Esophagus muscularis mucosa (tissue), 4 donors: ENCODE measurements at regions not wholly inside any gene's neighbourhood (a gene's known extent, or its start where the extent isn't known, plus 50 kb on each side); places are given as distances from the start of the nearest gene placed in this dataset.
A peak's percentile ranks its signal among the peaks of the same experiment; 100 is the strongest.

Experiments used
- DNase-seq: peaks from one replicate; pipeline ENCODE4 v3.0.0-alpha.2; 2017; ENCODE audit errors: extremely low spot score
- H3K27ac ChIP-seq, 4 donors: fragments of 200-600 bp; sonication (generic); replicated peaks in 1 of 4; 1 replicate in 3 of 4; 2 replicates in 1 of 4; pipeline ENCODE4 v1.5.1; 2016 to 2019; ENCODE audit warnings: mild to moderate bottlenecking in 1 of 4
- H3K27me3 ChIP-seq, 4 donors: fragments of 200-600 bp; sonication (generic); one replicate each; pipeline versions ENCODE4 v1.5.1 to v1.6.0; 2016 to 2019
- H3K36me3 ChIP-seq, 4 donors: fragments of 200-600 bp; sonication (generic); one replicate each; pipeline ENCODE4 v1.5.1; 2016 to 2019
- H3K4me1 ChIP-seq, 4 donors: fragments of 200-600 bp; sonication (generic); one replicate each; pipeline ENCODE4 v1.5.1; 2016 to 2019
- H3K4me3 ChIP-seq, 4 donors: fragments of 200-600 bp; sonication (generic); 1 replicate in 2 of 4; 2 replicates in 2 of 4; pipeline ENCODE4 v1.5.1; 2016 to 2019; ENCODE audit warnings: mild to moderate bottlenecking in 4 of 4, moderate library complexity in 1 of 4
- H3K9me3 ChIP-seq, 4 donors: fragments of 200-600 bp; sonication (generic); 1 replicate in 3 of 4; 2 replicates in 1 of 4; pipeline ENCODE4 v1.5.1; 2016 to 2019
- CTCF ChIP-seq, 3 experiments: fragments of 200-600 bp in 2 of 3; fragments of 450-650 bp in 1 of 3; sonication (generic) in 2 of 3; IDR thresholded peaks; one replicate each; pipeline ENCODE4 v1.5.1; 2017 to 2019; ENCODE audit warnings: antibody characterized with exemption in 3 of 3, mild to moderate bottlenecking in 2 of 3, moderate library complexity in 1 of 3
- EP300 ChIP-seq: sonication (generic); formaldehyde crosslinking; IDR thresholded peaks from one replicate; pipeline ENCODE4 v1.6.1; 2017; ENCODE audit warnings: antibody characterized with exemption
- POLR2A ChIP-seq: fragments of 450-650 bp; IDR thresholded peaks from one replicate; pipeline ENCODE4 v1.6.1; 2017; ENCODE audit warnings: antibody characterized with exemption, moderate library complexity, mild to moderate bottlenecking, low read depth
- POLR2AphosphoS5 ChIP-seq, 2 donors: sonication (generic); formaldehyde crosslinking; IDR thresholded peaks; one replicate each; pipeline ENCODE4 v1.6.1; 2017; ENCODE audit warnings: antibody characterized with exemption in 2 of 2
- WGBS: methylation state at CpG from one replicate; pipeline ENCODE4 v1.1.5; 2018; 5-methylcytosine and 5-hydroxymethylcytosine counted together
- intact Hi-C: fragments of 100-400 bp; cut with DNase I; formaldehyde crosslinking; loops from one replicate; pipeline ENCODE4 v1.15.1; 2023

- Histone ChIP-seq H3K4me3 (no peak overlapping the region), H3K27me3 (no peaks in the 10 kb centered on the region), H3K27ac (no peak overlapping the region), H3K36me3 (no peaks in the 10 kb centered on the region), H3K4me1 (no peaks in the 10 kb centered on the region), H3K9me3 (no peaks in the 10 kb centered on the region)
- TF ChIP-seq CTCF (IDR thresholded peaks at IDR 0.05): no peak
- no peak for TF ChIP-seq POLR2A
- TF ChIP-seq POLR2AphosphoS5 (IDR thresholded peaks at IDR 0.05): no peak
- no peak for TF ChIP-seq EP300
- intact Hi-C loops: no loop called here
- 42% methylated on average over 4 of the region's 4 CpGs for WGBS
- DNase-seq: no peak
Observed at GRCh38 chr20:60754856-60755255, 497.2 kb upstream of the CDH4 start.

DNA sequence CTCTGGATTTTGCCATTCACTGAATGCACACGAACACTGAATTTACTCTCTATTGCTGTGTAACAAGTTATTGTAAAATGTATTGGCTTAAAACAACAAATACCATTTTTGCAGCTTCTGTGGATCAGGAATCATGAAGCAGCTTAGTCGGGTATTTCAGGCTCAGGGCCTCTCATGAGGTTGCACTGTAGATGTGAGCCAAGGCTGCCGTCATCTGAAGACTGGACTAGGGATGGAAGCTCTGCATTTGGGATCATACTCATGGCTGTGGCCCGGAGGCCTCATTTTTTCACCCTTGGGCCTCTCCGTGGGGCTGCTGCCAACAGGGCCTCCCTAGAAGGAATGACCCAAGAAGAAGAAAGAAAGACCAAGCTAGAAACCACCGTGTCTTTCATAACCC is 492.4 kb upstream of the CDH4 start:
- intact Hi-C loops: no loop called here
- H3K27me3 ChIP-seq: no peaks in the 10 kb centered on the region
- H3K4me3 ChIP-seq: no peak overlapping the region
- TF ChIP-seq EP300 (no peak), POLR2A (no peak), CTCF (IDR thresholded peaks at IDR 0.05) (no peak), POLR2AphosphoS5 (IDR thresholded peaks at IDR 0.05) (no peak)
- no peaks in the 10 kb centered on the region for H3K36me3 ChIP-seq
- DNase-seq: peak; percentile 60
- WGBS: 88% methylated on average over 6 of the region's 6 CpGs
- no peaks in the 10 kb centered on the region for H3K4me1 ChIP-seq
- no peak overlapping the region for H3K27ac ChIP-seq
- no peaks in the 10 kb centered on the region for H3K9me3 ChIP-seq

DNA sequence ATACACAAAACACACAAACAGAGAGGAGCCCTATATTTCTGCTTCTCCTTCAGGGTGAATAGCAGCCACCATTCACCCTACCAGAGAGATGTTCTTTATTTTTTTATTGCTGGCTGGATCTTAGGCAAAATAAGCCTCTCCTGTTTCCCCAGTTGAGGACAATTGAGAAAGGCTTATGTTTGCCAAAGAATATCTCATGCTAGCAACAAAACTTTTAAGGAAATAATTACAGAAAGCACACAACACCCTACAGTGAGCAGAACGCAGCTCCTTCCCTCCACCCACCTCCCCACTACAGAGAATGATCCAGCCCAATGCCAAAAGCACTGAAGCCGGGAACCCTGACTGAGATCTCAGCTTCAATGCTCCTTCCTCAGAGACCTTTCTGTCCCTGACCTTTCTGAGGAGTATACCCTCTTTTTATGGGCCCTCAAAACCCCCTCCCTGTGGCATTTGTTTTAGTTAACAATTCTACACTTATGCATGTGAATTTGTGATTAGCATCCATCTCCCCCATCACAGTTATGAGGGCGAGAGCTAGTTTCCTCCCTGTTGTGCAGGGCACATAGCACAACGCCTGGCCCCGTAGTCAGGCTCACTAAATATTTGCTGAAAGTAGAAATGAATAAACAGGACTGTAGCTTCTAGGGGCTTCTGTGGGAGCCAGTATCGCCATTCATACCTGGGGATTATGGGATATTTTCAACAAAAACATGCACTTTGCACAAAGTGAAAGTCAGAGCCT is 491.6 kb upstream of the CDH4 start:
- DNase-seq: no peak
- Histone ChIP-seq H3K27me3 (no peaks in the 10 kb centered on the region), H3K9me3 (no peaks in the 10 kb centered on the region), H3K27ac (no peak overlapping the region), H3K36me3 (no peaks in the 10 kb centered on the region), H3K4me1 (no peaks in the 10 kb centered on the region), H3K4me3 (no peak overlapping the region)
- TF ChIP-seq EP300 (no peak), POLR2AphosphoS5 (IDR thresholded peaks at IDR 0.05) (no peak), CTCF (IDR thresholded peaks at IDR 0.05) (no peak), POLR2A (no peak)
- 72% methylated on average over 6 of the region's 6 CpGs for WGBS
- intact Hi-C loops: no loop called here

GRCh38 chr20:60761056-60761455 is 491.0 kb upstream of the CDH4 start:
- Histone ChIP-seq H3K36me3 (no peaks in the 10 kb centered on the region), H3K4me3 (no peak overlapping the region), H3K27ac (no peak overlapping the region), H3K4me1 (no peaks in the 10 kb centered on the region), H3K9me3 (no peaks in the 10 kb centered on the region), H3K27me3 (no peaks in the 10 kb centered on the region)
- intact Hi-C loops: no loop called here
- DNase-seq: no peak
- no peak for TF ChIP-seq EP300
- TF ChIP-seq POLR2A: no peak
- no peak for TF ChIP-seq CTCF (IDR thresholded peaks at IDR 0.05)
- no peak for TF ChIP-seq POLR2AphosphoS5 (IDR thresholded peaks at IDR 0.05)
- WGBS: 81% methylated on average over 9 of the region's 9 CpGs

DNA sequence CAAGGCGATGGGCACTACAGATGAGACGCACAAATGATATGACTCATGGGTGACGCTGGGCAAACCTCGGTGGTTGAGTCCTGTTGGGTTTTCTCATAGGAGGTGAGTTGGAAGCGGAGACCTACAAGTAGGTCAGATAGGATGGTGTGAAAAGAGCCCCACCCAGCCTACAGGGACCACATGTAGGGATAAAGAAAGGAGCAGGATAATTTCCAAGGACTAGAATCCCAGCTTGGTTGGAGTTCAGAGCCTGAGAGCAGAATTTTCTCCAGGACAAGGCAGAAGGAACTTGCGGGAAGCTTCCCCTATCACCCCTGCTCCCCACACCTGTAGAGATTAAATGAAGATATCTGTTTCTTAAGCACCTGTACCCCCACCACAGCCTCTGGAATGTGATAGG is 489.7 kb upstream of the CDH4 start:
- peak; percentile 66 for DNase-seq
- no peak overlapping the region for H3K27ac ChIP-seq
- intact Hi-C loops: no loop called here
- H3K36me3 ChIP-seq: no peaks in the 10 kb centered on the region
- WGBS: 95% methylated on average over 6 of the region's 6 CpGs
- no peak overlapping the region for H3K4me3 ChIP-seq
- H3K9me3 ChIP-seq: no peaks in the 10 kb centered on the region
- no peaks in the 10 kb centered on the region for H3K27me3 ChIP-seq
- H3K4me1 ChIP-seq: no peaks in the 10 kb centered on the region
- TF ChIP-seq EP300 (no peak), POLR2AphosphoS5 (IDR thresholded peaks at IDR 0.05) (no peak), CTCF (IDR thresholded peaks at IDR 0.05) (no peak), POLR2A (no peak)
